ENCODE measurements at regions not wholly inside any gene's neighbourhood (a gene's known extent, or its start where the extent isn't known, plus 50 kb on each side); places are given as distances from the start of the nearest gene placed in this dataset.

- TF ChIP-seq CTCF (IDR thresholded peaks at IDR 0.05; ENCODE audit: low read depth, low read length), result no peak
Measured at GRCh38 chr20:48286601-48287000, 501.3 kb upstream of the SULF2 start.

GRCh38 chr20:48285656-48286055, 500.4 kb upstream of the SULF2 start:
- DNase-seq (ENCODE audit: low read depth in 1 of 2, low spot score in 1 of 2), result no peak
- Histone ChIP-seq H3K27ac (no peak overlapping the region), H3K4me1 (ENCODE audit: low read depth) (no peaks in the 10 kb centered on the region), H3K4me3 (no peak overlapping the region), H3K27me3 (no peaks in the 10 kb centered on the region), H3K9me3 (ENCODE audit: low read depth) (no peaks in the 10 kb centered on the region), H3K36me3 (no peaks in the 10 kb centered on the region)
- no peak for TF ChIP-seq CTCF (IDR thresholded peaks at IDR 0.05; ENCODE audit: low read depth, low read length)

More at GRCh38 chr20:48286601-48287000, 501.3 kb upstream of the SULF2 start:
- H3K27ac ChIP-seq, result no peak overlapping the region
- H3K27me3 ChIP-seq, result no peaks in the 10 kb centered on the region
- H3K36me3 ChIP-seq, result no peaks in the 10 kb centered on the region
- H3K4me3 ChIP-seq, result no peak overlapping the region
- no peaks in the 10 kb centered on the region for H3K9me3 ChIP-seq (ENCODE audit: low read depth)
- H3K4me1 ChIP-seq (ENCODE audit: low read depth), result no peaks in the 10 kb centered on the region
- no peak for DNase-seq (ENCODE audit: low read depth in 1 of 2, low spot score in 1 of 2)

GRCh38 chr20:48284837-48285236, 499.6 kb upstream of the SULF2 start:
- Histone ChIP-seq H3K36me3 (no peaks in the 10 kb centered on the region), H3K27me3 (no peaks in the 10 kb centered on the region), H3K4me3 (no peak overlapping the region), H3K4me1 (ENCODE audit: low read depth) (no peaks in the 10 kb centered on the region), H3K27ac (no peak overlapping the region), H3K9me3 (ENCODE audit: low read depth) (no peaks in the 10 kb centered on the region)
- no peak for DNase-seq (ENCODE audit: low read depth in 1 of 2, low spot score in 1 of 2)
- no peak for TF ChIP-seq CTCF (IDR thresholded peaks at IDR 0.05; ENCODE audit: low read depth, low read length)

- no peaks in the 10 kb centered on the region for H3K36me3 ChIP-seq
- H3K27ac ChIP-seq, result no peak overlapping the region
- no peaks in the 10 kb centered on the region for H3K9me3 ChIP-seq (ENCODE audit: low read depth)
- H3K4me3 ChIP-seq, result no peak overlapping the region
- H3K4me1 ChIP-seq (ENCODE audit: low read depth), result no peaks in the 10 kb centered on the region
- TF ChIP-seq CTCF (IDR thresholded peaks at IDR 0.05; ENCODE audit: low read depth, low read length), result no peak
- H3K27me3 ChIP-seq, result no peaks in the 10 kb centered on the region
- DNase-seq (ENCODE audit: low read depth in 1 of 2, low spot score in 1 of 2), result no peak
Measured at GRCh38 chr20:48284315-48284714, 499.0 kb upstream of the SULF2 start.

- H3K27me3 ChIP-seq, result no peaks in the 10 kb centered on the region
Measured at GRCh38 chr20:48283470-48284110, 498.3 kb upstream of the SULF2 start.

More at GRCh38 chr20:48283470-48284110, 498.3 kb upstream of the SULF2 start:
- Histone ChIP-seq H3K4me1 (ENCODE audit: low read depth) (peaks cover 3% of the 10 kb centered on the region), H3K9me3 (ENCODE audit: low read depth) (no peaks in the 10 kb centered on the region), H3K4me3 (no peak overlapping the region), H3K36me3 (no peaks in the 10 kb centered on the region), H3K27ac (no peak overlapping the region)
- peak in 1 of 2 donors; percentile 97 for DNase-seq (ENCODE audit: low read depth in 1 of 2, low spot score in 1 of 2)
- TF ChIP-seq CTCF (IDR thresholded peaks at IDR 0.05; ENCODE audit: low read depth, low read length), result no peak
